Urothelium cell line (cell line): ENCODE measurements at regions not wholly inside any gene's neighbourhood (a gene's known extent, or its start where the extent isn't known, plus 50 kb on each side); places are given as distances from the start of the nearest gene placed in this dataset.

ENCODE experiments used
- DNase-seq: peaks from one replicate; pipeline ENCODE4 v3.0.0; 2011; ENCODE audit warnings: low spot score, mixed read lengths
- FAIRE-seq: peaks from 2 replicates; lab custom pipeline; 2011; peaks lifted over from hg19 to GRCh38; lab: Jason Lieb, UNC

DNA sequence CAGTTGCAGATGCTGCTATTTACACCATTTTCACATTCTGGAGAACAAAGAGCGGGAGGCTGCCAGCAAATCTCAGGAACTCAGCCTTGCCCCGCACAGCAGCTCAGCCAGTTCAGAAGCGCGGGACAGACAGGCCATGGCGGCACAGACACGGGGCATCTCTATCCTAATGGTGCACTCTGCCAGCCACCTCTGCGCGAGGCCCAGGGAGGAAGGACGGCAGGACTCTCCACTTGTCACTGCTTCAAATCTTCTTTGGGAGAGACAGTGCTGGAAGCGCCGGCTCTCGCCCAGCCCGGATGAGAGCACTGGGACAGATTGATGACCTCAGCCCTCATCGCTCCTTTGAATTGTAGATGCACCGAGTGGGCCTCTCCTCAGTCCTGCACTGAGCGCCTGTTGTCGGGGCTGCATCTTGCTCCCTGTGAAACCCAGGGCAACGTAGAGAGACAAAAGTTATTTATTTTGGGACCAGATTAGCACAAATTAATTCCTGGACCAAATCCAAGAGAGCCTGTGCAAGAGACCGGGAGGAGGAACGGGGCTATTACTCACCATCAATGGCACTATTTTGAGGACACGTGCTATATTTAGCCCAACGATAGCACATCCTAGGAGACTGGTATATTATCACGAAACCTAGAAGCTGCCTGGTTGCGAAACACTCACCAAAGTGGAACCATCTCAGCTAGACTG, 211.4 kb upstream of the SMIM21 start:
- no peak for FAIRE-seq

DNA sequence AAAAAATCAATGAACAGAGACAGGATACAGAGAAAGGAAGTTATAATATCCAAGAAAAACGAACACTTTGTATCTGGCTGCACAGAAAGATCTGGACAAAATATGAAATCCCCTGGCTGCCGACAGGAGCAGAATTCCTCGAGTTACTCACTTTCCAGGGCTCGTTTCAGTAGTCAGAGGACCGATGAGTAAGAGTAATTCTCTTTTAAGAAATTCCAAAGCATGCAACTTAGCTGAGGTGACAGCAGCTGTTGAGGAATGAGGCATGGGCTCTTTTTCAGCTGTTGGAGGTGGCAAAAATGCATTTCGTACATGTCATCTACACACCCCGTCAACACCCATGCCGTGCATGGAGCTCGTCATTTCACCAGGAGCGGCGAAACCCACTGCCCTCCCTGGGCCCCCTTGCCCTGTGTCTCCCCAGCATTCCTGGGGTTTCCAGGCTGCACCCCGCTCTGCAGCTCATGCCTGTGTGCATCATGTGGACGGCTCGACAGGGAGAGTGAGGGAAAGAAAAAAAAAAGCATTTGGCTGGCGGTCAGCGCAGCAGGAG, 210.8 kb upstream of the SMIM21 start:
- peak; percentile 52 for DNase-seq
- FAIRE-seq: no peak

More for the DNA sequence above, 211.4 kb upstream of the SMIM21 start:
- DNase-seq: peak; percentile 49

DNA sequence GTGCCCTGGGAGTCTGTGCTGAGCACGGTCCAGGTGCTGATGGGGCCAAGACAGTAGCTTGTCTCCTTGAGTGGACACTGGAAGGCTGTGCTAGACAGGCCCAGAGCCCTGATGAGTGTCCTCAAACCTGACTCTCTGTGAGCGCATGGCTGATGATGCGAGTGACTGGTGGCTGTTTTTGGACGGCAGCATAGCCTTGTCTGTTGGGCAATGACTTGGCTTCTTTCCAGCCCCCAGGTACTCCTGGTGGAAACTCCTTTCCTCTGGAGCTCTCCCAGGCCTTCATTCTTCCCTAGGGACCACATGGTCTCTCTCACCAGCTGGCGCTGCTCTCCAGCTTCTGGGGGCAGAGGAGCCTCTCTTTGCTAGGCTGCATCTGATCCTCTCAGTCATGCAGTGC, 207.6 kb upstream of the SMIM21 start:
- DNase-seq (no peak), FAIRE-seq (no peak)

DNA sequence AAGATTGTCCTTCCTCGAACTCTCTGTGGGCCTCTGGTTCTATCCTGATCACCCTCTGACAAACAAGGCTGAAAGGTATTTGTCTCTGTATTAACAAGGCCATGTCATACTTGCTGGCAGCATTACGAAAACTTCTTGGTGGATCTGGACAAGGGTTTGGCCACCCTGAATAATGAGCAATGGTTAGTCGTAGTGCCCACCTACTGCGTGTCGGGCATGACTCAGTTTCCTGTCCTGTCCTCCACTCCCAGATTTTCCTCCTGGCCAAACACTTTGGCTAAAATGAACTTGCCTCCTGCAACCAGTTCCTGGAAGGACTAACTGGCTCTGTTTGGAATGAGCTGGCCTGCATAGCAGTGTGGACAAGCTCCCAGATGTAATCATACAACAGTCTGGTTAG, 198.5 kb upstream of the SMIM21 start:
- FAIRE-seq (no peak), DNase-seq (no peak)

DNA sequence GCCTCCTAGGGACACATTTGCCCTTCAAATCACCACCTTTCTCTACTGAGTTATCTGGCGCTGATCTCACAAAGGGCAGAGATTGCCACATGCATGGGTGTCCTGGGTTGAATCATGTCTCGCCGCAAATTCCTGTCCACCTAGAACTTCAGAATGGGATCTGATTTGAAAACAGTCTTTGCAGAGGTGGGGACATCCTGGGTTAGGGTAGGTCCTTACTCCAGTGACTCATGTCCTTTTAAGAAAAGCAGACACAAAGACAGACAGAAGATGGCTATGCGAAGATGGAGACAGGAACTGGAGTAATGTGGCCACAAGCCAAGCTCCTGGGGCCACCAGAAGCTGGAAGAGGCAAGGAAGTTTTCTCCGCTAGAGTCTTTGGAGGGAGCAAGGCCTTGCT, 197.4 kb upstream of the SMIM21 start:
- FAIRE-seq (no peak), DNase-seq (peak; percentile 54)

DNA sequence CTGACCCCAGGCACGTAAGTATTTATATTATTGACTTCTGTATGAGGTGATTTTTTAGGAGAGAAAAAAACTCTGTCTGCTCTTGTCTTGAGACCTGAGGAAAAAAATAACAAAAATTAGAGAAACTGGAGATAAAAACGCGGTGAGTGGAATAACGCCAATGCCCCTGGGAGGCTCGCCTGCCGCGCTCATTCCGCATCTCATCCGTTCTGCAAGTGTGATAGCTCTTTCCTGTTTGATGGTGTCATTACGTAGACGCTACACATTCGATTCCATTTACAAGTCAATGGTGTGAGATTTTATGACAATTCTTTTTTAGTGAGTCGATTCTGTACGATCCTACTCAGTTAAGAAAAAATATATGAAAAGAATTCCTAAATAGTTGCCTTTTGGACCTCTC, 194.3 kb upstream of the SMIM21 start:
- DNase-seq (no peak), FAIRE-seq (no peak)

DNA sequence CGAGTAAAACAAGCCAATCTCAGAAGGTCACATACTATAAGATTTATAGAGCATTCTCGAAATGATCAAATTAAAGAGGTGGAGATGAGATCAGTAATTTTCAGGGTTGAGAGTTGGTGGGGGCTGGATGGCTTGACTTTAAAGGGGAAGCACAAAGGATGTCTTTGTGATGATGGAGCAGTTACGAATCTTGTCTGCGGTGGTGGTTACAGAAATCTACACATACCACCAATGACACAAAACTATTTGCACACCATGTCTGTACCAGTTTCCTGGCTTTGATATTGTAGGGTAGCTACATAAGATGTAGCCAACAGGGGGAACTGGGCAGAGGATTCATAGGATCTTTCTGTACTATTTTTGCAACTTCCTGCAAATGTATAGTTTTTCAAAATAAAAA, 190.6 kb upstream of the SMIM21 start:
- no peak for FAIRE-seq
- peak; percentile 14 for DNase-seq

DNA sequence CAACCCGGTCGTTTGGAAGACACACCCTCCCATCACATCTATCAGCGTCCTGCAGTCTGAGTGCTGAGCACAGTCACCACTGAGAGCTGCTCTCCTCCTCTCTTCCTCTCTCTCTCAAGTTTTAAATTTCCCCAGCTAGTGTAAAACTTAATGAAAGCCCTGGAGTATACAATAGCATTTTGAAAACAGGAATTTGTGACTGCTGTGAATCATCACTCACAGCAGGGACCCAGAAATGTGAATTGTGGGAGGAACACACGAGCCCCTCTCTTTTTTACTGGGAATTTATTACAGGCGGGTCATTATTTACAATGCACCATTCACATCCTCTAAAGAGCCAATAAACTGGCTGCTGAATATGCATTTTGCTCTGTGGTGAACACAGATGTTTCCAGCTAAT, 185.0 kb upstream of the SMIM21 start:
- FAIRE-seq (no peak), DNase-seq (no peak)

DNA sequence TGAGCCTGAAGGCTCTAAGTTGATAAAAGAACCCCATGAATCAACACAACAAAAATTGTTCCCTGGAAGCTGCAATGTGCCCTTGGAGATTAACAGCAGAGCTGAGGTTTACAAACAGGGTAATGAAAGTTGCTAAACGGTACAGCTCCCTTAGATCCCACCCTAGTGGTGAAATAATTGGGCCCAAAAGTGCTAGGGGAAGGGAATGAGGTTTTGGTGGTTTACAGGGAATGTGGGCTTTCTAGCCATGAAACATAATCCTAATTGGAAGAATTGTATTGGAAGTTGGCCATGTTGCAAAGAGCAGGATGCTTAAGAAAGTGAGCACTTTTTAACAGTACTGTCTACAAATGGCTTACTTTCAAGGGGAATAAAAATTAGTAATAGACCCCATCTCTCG, 180.2 kb upstream of the SMIM21 start:
- no peak for DNase-seq
- FAIRE-seq: no peak

DNA sequence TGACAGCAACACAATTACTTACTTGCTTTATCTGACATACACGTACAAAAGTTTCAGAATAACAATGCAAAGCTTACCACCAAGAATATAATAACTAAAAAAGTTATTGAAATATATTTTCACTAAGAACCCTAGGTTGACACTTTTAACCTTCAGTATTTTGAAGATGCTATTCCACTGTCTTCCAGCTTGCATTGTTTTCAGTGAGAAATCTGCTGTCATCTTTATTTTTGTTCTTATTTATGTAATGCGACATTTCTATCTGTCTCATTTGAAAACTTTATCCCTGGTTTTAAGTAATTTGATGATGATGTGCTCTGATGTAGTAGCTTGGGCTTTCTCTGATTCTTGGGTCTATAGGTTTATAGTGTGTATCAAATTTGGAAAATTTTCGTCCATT, 165.0 kb upstream of the SMIM21 start:
- FAIRE-seq (no peak), DNase-seq (no peak)

DNA sequence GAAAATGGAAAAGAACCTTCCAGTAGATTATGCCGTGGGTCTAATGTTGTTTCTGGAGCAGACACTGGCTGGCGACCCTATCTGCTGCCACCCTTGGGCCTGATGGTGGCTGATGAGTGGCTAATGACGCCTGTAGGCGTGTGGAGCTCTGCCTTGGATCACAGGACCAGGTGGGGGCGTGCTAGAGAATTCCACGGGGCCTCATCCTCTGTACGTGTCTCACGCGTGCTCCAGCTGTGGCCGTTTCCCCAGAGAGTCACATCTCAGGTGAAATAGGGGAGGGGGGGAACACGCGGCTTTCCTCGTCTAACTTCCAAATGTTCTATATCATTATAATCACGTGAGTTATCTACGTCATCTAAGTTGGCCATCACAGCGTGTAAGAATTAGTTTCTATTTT, 160.9 kb upstream of the SMIM21 start:
- no peak for DNase-seq
- no peak for FAIRE-seq

DNA sequence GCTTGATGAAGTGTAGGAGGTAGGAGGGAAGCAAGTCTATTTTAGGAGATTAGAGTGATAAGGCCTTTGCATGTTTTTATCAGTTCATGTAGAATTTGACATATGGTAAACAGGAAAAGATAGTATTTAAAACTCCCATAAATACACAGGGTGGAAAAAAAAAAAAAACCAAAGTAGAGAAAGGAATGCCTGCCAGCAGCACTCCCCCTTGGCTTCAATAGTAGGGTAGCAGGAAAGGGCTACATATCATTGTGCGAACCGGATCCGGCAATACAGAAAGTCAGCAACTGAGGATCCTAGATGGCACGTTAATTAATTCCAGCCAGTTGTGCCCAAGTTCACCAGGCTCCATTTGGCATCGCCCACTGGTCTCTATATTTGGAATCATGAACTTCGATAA, 159.6 kb upstream of the SMIM21 start:
- FAIRE-seq (no peak), DNase-seq (no peak)

DNA sequence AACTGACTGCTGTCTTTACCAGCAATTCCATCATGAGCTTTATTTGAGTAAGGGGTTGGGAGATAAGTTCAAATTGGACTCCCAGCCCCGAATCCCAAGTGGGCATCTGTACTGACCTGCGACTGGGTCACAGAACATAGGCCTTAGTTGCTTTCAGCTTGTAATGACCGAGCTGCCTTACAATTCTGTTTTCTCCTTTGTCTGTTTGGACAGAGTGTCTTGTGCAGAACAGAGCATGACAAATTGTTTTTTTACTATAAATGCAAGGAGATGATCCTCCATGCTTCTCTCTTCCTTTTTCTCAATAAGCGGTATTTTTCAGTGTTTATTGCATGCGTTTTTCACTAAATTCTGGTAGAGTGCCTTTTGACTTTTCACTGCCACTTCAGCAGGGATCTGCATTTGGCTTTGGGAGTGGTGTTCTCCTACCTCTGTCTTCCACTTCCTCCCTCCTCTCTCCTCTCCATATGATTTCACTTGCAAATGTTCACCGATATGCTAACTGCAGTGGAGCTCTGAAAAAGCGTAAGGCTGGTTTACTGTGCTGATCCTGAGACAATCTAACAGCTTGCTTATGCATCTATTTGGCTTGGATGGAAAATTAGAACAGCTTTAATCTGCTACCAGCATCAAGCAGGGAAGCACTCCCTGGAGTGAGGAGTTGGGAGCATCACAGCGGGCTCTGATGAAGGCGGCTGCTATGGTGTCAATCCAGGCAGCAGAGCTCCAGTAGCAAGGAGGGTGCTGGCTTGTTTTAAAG, 158.8 kb upstream of the SMIM21 start:
- DNase-seq (no peak), FAIRE-seq (no peak)

DNA sequence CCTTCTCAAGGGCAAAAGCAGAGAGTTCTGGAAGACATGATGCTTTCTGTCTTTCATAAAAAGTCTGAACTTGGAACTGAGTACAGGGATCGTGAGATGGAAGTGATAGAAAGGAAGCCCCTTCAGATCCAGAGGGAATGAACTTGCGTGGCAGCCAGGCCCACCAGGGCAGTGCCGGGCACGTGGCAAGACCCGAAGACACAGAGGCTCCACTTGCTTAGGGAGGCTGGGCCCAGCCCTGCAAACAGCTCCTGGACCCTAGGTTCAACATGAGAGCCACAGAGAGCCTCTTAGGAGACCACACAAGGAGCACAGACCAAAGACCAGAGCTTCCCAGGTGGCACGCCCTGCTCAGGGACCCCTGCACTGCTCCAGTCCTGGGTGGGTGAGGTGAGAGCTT, 155.4 kb upstream of the SMIM21 start:
- no peak for FAIRE-seq
- no peak for DNase-seq

DNA sequence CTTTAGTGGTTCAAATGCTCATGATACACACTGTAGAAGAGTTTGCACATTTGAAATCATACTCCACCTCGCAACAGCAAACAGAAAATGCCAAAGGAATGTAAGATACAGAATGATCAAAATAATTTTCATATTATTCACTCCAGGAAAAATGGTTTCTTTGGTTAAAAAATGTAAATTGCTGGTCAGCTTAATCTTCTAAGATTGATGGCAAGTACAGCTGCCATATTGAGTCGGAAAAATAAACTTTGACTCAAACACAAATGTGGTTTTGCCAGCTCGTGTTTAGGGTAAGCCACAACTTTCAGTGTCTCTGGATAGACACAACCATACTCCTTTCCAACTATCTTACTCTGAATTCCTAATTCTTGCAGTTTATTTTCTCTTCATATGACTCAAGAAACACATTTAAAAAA, 154.9 kb upstream of the SMIM21 start:
- DNase-seq (no peak), FAIRE-seq (no peak)

DNA sequence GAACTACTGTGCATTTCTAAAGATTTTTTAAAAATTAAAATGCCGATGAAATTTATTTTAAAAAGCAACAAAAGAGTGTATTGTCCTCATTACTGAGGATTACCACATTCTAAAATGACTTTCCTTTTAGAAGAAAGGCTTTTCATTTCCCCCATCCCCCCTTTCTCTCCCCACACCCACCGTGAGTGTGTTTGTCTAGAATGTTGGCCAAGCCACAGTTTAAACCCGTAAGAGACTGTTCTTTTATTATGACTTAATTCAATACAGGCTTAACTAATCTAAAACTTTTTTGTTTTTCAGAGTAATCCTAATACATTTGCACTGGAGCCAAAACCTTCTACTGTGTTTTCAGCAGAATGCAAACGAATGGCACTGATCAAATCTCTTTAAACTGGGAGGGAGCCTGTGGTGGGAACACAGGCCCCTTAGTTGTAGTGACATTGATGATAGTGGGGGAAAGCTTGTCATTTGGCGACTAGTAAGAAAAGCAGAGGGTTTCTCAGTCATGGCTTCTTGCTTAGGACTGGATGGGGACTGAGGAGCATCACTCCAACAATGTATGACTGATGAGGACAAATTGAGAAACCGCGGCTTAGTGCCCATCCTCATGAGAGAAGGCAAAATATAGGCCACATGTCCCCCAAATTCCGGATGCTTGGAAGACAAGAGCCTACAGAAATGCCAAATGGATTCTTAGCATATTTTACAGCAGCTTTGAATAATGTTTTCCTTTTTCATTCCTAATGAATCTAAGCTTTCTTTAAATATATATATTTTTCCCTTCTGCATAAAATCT, 154.0 kb upstream of the SMIM21 start:
- no peak for DNase-seq
- FAIRE-seq: no peak

DNA sequence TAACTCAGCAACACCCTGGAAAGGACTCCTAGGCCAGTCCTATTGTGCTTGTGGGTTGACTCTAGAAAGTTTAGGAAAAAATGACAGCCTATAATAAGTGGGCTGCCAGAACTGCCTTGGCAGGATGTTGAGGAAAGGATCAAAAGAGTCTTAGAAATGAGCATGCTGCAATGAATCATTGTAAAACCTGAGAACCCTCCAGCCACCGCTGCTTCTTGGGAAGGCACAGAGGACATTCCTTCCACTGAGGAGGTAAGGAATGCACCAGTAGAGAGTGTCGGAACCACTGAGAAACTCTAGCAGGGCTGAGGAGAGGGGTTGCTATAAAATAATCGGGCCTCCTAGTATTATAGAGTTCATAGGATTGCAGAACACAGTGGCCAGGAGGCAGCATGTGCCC, 146.7 kb upstream of the SMIM21 start:
- FAIRE-seq (no peak), DNase-seq (no peak)

DNA sequence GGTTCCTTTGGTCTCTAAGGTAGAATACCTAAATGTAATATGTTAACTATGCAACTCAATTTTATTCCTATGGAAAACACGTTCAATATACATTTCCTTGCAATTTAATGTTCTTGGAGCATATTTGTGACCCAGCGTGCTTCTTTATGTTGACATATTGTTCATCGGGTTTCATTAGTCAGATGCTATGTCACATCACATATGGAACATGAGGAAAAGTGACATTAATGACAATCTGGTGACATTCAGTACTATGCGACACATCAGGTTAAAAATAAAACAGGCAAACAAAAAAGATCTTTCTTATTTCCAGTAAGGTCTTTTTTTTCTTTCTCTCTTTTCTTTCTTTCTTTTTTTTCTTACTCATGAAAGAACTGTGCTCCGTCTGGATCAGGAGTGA, 135.6 kb upstream of the SMIM21 start:
- FAIRE-seq: no peak
- DNase-seq: no peak

DNA sequence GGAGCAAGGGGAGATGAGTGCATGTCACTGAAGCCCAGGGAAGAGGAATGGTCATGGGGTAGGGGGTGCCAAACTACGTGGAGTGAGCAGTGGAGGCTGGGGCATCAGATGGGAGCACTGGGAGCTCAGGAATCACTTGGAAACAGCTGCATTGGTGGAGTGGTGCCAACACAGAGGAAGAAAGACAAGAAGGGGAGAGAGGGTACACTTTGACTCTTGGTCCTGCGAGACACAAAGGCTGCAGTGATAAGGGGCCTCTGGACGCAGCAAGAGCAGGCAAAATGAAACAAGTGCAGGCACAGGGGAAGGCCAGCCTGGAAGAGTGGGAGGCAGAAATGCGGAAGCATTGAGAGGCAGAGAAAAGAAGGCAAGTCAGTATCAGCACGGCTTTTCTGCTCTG, 134.7 kb upstream of the SMIM21 start:
- FAIRE-seq (no peak), DNase-seq (no peak)

DNA sequence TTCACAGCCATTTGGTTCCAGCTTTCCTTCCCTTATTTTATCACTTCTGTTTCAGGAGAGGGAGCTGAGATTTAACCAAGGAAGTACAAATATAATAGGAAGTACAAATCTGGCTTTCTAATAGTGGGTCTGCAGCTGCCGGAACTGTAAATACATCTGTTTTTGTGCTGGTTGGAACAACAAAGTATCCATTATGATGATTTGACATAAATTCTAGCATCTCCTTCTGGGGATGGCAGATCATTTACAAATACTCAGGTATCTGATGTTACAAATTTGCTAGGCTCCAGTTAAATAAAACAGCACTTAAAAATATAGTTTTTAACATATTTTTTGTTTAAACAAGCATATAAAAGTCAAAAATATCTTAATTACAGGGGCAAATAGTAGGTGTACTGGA, 131.3 kb upstream of the SMIM21 start:
- FAIRE-seq (no peak), DNase-seq (no peak)

DNA sequence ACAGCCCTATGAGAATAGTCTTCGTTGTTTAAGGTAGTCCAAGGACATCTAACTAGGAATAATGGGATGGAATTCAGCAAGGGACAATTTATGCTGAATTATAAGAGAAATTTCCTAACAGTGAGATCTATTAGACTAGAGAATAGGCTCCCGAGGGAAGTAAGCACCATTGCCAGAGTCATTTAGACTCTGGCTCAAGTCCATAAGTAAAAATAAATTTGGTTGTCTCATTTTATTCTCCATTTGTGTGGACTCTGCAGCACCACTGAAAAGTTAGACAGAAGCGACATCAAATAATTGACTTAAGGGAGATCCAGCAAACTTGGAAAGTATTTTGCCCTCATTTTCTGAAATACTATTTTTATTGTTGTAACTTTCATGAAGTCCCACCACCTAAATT, 129.3 kb upstream of the SMIM21 start:
- no peak for DNase-seq
- no peak for FAIRE-seq
